BLaER1 treated with 17β-estradiol and CSF1 and Interleukin-3, amounts not matched to agents 10 nM and 100 nM (cell line): ENCODE measurements at regions not wholly inside any gene's neighbourhood (a gene's known extent, or its start where the extent isn't known, plus 50 kb on each side); places are given as distances from the start of the nearest gene placed in this dataset.

Experiments
- H3K27ac ChIP-seq, 11 experiments: shearing (Covaris generic); formaldehyde crosslinking; 2 replicates each; pipeline ENCODE4 v1.8.1; 2022
- H3K27me3 ChIP-seq, 11 experiments: shearing (Covaris generic); formaldehyde crosslinking; 2 replicates each; pipeline ENCODE4 v1.8.1; 2022
- H3K36me3 ChIP-seq, 11 experiments: shearing (Covaris generic); formaldehyde crosslinking; 2 replicates each; pipeline ENCODE4 v1.8.1; 2022
- H3K4me1 ChIP-seq, 10 experiments: shearing (Covaris generic); formaldehyde crosslinking; 2 replicates each; pipeline ENCODE4 v1.8.1; 2022
- H3K4me2 ChIP-seq, 11 experiments: shearing (Covaris generic); formaldehyde crosslinking; 2 replicates each; pipeline ENCODE4 v1.8.1; 2022
- H3K4me3 ChIP-seq, 10 experiments: shearing (Covaris generic); formaldehyde crosslinking; 2 replicates each; pipeline ENCODE4 v1.8.1; 2022
- H3K9ac ChIP-seq, 11 experiments: shearing (Covaris generic); formaldehyde crosslinking; 2 replicates each; pipeline ENCODE4 v1.8.1; 2022
- H3K9me3 ChIP-seq, 11 experiments: shearing (Covaris generic); formaldehyde crosslinking; replicated peaks in 1 of 11; 2 replicates each; pipeline ENCODE4 v1.8.1; 2022
- H4K20me1 ChIP-seq, 11 experiments: shearing (Covaris generic); formaldehyde crosslinking; 2 replicates each; pipeline ENCODE4 v1.8.1; 2022
- Cebpa-rat ChIP-seq, 11 experiments: shearing (Covaris generic); IDR thresholded peaks; 2 replicates each; pipeline ENCODE4 v1.8.1; 2022

GRCh38 chr17:14641117-14641516 is 340.2 kb downstream of the HS3ST3B1 start:
- Histone ChIP-seq H3K9me3 (peaks cover 0 to 5% (median 0%) of the 10 kb centered on the region in 11 experiments; a peak in 3 of 22 replicates), H3K4me3 (no peak overlapping the region), H3K4me2 (no peak overlapping the region), H3K9ac (no peak overlapping the region), H4K20me1 (no peaks in the 10 kb centered on the region), H3K27ac (no peak overlapping the region), H3K27me3 (no peaks in the 10 kb centered on the region), H3K36me3 (no peaks in the 10 kb centered on the region), H3K4me1 (no peaks in the 10 kb centered on the region)
- no peak for TF ChIP-seq Cebpa-rat (IDR thresholded peaks at IDR 0.05)

- Histone ChIP-seq H3K36me3 (no peaks in the 10 kb centered on the region), H3K9me3 (peaks cover 6 to 14% (median 10%) of the 10 kb centered on the region in 11 experiments), H3K9ac (no peak overlapping the region), H4K20me1 (no peaks in the 10 kb centered on the region), H3K4me2 (no peak overlapping the region), H3K4me1 (no peaks in the 10 kb centered on the region), H3K27ac (no peak overlapping the region), H3K27me3 (no peaks in the 10 kb centered on the region), H3K4me3 (no peak overlapping the region)
- TF ChIP-seq Cebpa-rat (IDR thresholded peaks at IDR 0.05): no peak
Observed at GRCh38 chr17:14637260-14637659, 336.4 kb downstream of the HS3ST3B1 start.

- no peaks in the 10 kb centered on the region for H3K27me3 ChIP-seq
- H3K4me1 ChIP-seq: no peaks in the 10 kb centered on the region
- no peaks in the 10 kb centered on the region for H4K20me1 ChIP-seq
- no peaks in the 10 kb centered on the region for H3K36me3 ChIP-seq
- peaks cover 12 to 27% (median 20%) of the 10 kb centered on the region in 11 experiments for H3K9me3 ChIP-seq
- H3K4me2 ChIP-seq: no peak overlapping the region
- no peak overlapping the region for H3K4me3 ChIP-seq
- no peak for TF ChIP-seq Cebpa-rat (IDR thresholded peaks at IDR 0.05)
- no peak overlapping the region for H3K9ac ChIP-seq
- no peak overlapping the region for H3K27ac ChIP-seq
Observed at GRCh38 chr17:14630621-14631020, 329.7 kb downstream of the HS3ST3B1 start.

GRCh38 chr17:14630046-14630445 is 329.2 kb downstream of the HS3ST3B1 start:
- Histone ChIP-seq H3K4me3 (no peak overlapping the region), H3K4me2 (no peak overlapping the region), H3K27ac (no peak overlapping the region), H4K20me1 (no peaks in the 10 kb centered on the region), H3K9ac (no peak overlapping the region), H3K36me3 (no peaks in the 10 kb centered on the region), H3K27me3 (no peaks in the 10 kb centered on the region), H3K9me3 (peaks cover 12 to 27% (median 20%) of the 10 kb centered on the region in 11 experiments), H3K4me1 (no peaks in the 10 kb centered on the region)
- no peak for TF ChIP-seq Cebpa-rat (IDR thresholded peaks at IDR 0.05)

GRCh38 chr17:14622615-14623101 is 321.8 kb downstream of the HS3ST3B1 start:
- Histone ChIP-seq H4K20me1 (no peaks in the 10 kb centered on the region), H3K4me1 (peaks cover 0 to 16% (median 11%) of the 10 kb centered on the region in 10 experiments; a peak in 12 of 20 replicates), H3K27ac (no peak overlapping the region), H3K4me2 (peak overlapping the region in 8 of 11 experiments; percentile 22 to 55 (median 42); a peak in 9 of 22 replicates), H3K9ac (no peak overlapping the region), H3K27me3 (no peaks in the 10 kb centered on the region), H3K36me3 (no peaks in the 10 kb centered on the region), H3K4me3 (no peak overlapping the region), H3K9me3 (peaks cover 0 to 9% (median 0%) of the 10 kb centered on the region in 11 experiments; a peak in 6 of 22 replicates)
- TF ChIP-seq Cebpa-rat (IDR thresholded peaks at IDR 0.05): no peak

- Histone ChIP-seq H3K27me3 (no peaks in the 10 kb centered on the region), H3K27ac (no peak overlapping the region), H3K4me3 (no peak overlapping the region), H3K9me3 (peaks cover 0 to 12% (median 0%) of the 10 kb centered on the region in 11 experiments; a peak in 6 of 22 replicates), H3K36me3 (no peaks in the 10 kb centered on the region), H3K9ac (no peak overlapping the region), H3K4me2 (peak overlapping the region in 9 of 11 experiments; percentile 14 to 55 (median 41); a peak in 16 of 22 replicates), H4K20me1 (no peaks in the 10 kb centered on the region), H3K4me1 (peaks cover 0 to 16% (median 11%) of the 10 kb centered on the region in 10 experiments; a peak in 12 of 20 replicates)
- TF ChIP-seq Cebpa-rat (IDR thresholded peaks at IDR 0.05): no peak
Observed at GRCh38 chr17:14621826-14622614, 321.1 kb downstream of the HS3ST3B1 start.

- Histone ChIP-seq H3K4me3 (no peak overlapping the region), H3K9me3 (peaks cover 0 to 17% (median 4%) of the 10 kb centered on the region in 11 experiments; a peak in 5 of 22 replicates), H3K27ac (no peak overlapping the region), H3K27me3 (no peaks in the 10 kb centered on the region), H4K20me1 (no peaks in the 10 kb centered on the region), H3K36me3 (no peaks in the 10 kb centered on the region), H3K9ac (no peak overlapping the region), H3K4me1 (peaks cover 0 to 16% (median 11%) of the 10 kb centered on the region in 10 experiments; a peak in 12 of 20 replicates), H3K4me2 (no peak overlapping the region)
- no peak for TF ChIP-seq Cebpa-rat (IDR thresholded peaks at IDR 0.05)
Observed at GRCh38 chr17:14619821-14620220, 318.9 kb downstream of the HS3ST3B1 start.

- H3K9me3 ChIP-seq: peaks cover 7 to 26% (median 11%) of the 10 kb centered on the region in 11 experiments
- no peak for TF ChIP-seq Cebpa-rat (IDR thresholded peaks at IDR 0.05)
- no peak overlapping the region for H3K4me3 ChIP-seq
- no peaks in the 10 kb centered on the region for H3K36me3 ChIP-seq
- no peak overlapping the region for H3K9ac ChIP-seq
- no peaks in the 10 kb centered on the region for H4K20me1 ChIP-seq
- no peak overlapping the region for H3K4me2 ChIP-seq
- H3K27ac ChIP-seq: no peak overlapping the region
- H3K4me1 ChIP-seq: peaks cover 0 to 3% (median under 1%) of the 10 kb centered on the region in 10 experiments; a peak in 5 of 20 replicates
- H3K27me3 ChIP-seq: no peaks in the 10 kb centered on the region
Observed at GRCh38 chr17:14616528-14616927, 315.6 kb downstream of the HS3ST3B1 start.

- Histone ChIP-seq H3K9ac (peak overlapping the region in 9 of 11 experiments; percentile 16 to 74 (median 59); a peak in 16 of 22 replicates), H3K27me3 (no peaks in the 10 kb centered on the region), H3K9me3 (peaks cover 0 to 44% (median 34%) of the 10 kb centered on the region in 11 experiments; a peak in 18 of 22 replicates), H3K36me3 (no peaks in the 10 kb centered on the region), H3K4me3 (peak overlapping the region in 9 of 10 experiments; percentile 18 to 64 (median 42); a peak in 14 of 20 replicates), H3K27ac (peak overlapping the region; percentile 60 to 88 (median 78); a peak in 21 of 22 replicates), H3K4me1 (peaks cover 16 to 23% (median 19%) of the 10 kb centered on the region in 10 experiments), H3K4me2 (peak overlapping the region; percentile 53 to 89 (median 76)), H4K20me1 (no peaks in the 10 kb centered on the region)
- TF ChIP-seq Cebpa-rat (IDR thresholded peaks at IDR 0.05): no peak
Observed at GRCh38 chr17:14605267-14605599, 304.4 kb downstream of the HS3ST3B1 start.
